ENCODE measurements at regions not wholly inside any gene's neighbourhood (a gene's known extent, or its start where the extent isn't known, plus 50 kb on each side); places are given as distances from the start of the nearest gene placed in this dataset.

DNA sequence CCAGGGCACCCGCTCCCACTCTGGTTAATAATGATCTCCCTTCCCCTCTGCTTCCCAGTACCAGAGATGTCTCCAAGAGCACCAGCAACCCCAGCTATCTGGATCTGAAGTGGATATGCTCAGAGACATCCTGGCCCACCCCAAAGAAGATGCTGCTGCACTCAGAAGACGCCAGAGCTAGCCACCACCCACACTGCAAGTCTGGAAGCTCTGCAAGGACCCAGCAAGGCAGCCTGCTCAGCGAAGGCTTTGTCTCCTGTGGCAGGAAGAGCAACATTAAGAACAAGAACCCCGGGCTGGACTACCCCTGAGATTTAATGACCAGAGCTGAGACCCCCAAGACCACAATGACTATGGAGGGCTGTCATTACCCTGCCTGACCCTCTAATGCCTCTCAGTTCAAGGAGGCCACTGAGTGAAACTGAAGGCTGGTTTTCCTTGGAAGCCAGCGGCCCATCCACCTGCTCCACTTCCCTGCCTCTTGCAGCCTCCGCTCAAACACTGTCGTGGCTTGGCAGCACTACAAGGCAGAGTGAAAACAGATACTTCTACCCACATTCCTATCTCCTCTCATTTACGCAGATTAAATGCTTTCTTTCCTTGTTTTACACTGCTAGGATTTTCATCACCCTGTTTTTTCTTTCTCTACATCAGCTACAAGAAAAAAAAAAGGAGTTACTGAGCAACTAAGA, 202.2 kb downstream of the SNX10 start:
- peaks cover 7% of the 10 kb centered on the region for H3K4me1 Mint-ChIP-seq (ENCODE audit: low read depth, unreplicated experiment)
- TF ChIP-seq, protein P1, sequence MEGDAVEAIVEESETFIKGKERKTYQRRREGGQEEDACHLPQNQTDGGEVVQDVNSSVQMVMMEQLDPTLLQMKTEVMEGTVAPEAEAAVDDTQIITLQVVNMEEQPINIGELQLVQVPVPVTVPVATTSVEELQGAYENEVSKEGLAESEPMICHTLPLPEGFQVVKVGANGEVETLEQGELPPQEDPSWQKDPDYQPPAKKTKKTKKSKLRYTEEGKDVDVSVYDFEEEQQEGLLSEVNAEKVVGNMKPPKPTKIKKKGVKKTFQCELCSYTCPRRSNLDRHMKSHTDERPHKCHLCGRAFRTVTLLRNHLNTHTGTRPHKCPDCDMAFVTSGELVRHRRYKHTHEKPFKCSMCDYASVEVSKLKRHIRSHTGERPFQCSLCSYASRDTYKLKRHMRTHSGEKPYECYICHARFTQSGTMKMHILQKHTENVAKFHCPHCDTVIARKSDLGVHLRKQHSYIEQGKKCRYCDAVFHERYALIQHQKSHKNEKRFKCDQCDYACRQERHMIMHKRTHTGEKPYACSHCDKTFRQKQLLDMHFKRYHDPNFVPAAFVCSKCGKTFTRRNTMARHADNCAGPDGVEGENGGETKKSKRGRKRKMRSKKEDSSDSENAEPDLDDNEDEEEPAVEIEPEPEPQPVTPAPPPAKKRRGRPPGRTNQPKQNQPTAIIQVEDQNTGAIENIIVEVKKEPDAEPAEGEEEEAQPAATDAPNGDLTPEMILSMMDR (IDR thresholded peaks at IDR 0.05; ENCODE audit: partially characterized antibody, unreplicated experiment) = no peak
- no peak overlapping the region for H3K4me3 Mint-ChIP-seq (ENCODE audit: unreplicated experiment)
- no peak for DNase-seq
- peaks cover 4% of the 10 kb centered on the region for H3K36me3 Mint-ChIP-seq (ENCODE audit: unreplicated experiment)
- no peaks in the 10 kb centered on the region for H3K9me3 Mint-ChIP-seq (ENCODE audit: unreplicated experiment)
- H3K27me3 Mint-ChIP-seq (ENCODE audit: unreplicated experiment) = peaks cover 3% of the 10 kb centered on the region
- H3K27ac Mint-ChIP-seq (ENCODE audit: unreplicated experiment) = no peak overlapping the region

DNA sequence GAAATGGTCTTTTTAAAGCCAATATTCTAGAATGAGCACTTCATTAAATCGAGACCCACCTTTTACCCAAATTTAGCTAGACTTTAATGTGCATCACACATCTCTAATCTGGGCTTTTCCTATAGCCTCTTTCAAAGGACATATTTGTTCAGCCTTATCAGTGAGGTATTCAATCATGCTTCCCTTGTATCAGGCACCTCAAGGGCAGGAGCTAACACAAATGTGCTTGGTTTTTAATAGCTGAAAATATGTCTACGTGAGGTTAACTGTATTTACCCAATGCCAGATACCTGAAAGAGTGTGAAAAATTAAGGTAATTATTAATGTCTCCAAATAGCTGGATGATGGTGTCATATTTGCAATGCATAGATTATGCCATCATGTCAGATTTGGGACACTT, 203.9 kb downstream of the SNX10 start:
- Mint-ChIP-seq H3K4me1 (ENCODE audit: low read depth, unreplicated experiment) (peaks cover 2% of the 10 kb centered on the region), H3K27ac (ENCODE audit: unreplicated experiment) (no peak overlapping the region), H3K27me3 (ENCODE audit: unreplicated experiment) (peaks cover 3% of the 10 kb centered on the region), H3K9me3 (ENCODE audit: unreplicated experiment) (no peaks in the 10 kb centered on the region), H3K36me3 (ENCODE audit: unreplicated experiment) (peaks cover 4% of the 10 kb centered on the region), H3K4me3 (ENCODE audit: unreplicated experiment) (no peak overlapping the region)
- TF ChIP-seq, protein P1 (IDR thresholded peaks at IDR 0.05; ENCODE audit: partially characterized antibody, unreplicated experiment) = no peak
- no peak for DNase-seq

DNA sequence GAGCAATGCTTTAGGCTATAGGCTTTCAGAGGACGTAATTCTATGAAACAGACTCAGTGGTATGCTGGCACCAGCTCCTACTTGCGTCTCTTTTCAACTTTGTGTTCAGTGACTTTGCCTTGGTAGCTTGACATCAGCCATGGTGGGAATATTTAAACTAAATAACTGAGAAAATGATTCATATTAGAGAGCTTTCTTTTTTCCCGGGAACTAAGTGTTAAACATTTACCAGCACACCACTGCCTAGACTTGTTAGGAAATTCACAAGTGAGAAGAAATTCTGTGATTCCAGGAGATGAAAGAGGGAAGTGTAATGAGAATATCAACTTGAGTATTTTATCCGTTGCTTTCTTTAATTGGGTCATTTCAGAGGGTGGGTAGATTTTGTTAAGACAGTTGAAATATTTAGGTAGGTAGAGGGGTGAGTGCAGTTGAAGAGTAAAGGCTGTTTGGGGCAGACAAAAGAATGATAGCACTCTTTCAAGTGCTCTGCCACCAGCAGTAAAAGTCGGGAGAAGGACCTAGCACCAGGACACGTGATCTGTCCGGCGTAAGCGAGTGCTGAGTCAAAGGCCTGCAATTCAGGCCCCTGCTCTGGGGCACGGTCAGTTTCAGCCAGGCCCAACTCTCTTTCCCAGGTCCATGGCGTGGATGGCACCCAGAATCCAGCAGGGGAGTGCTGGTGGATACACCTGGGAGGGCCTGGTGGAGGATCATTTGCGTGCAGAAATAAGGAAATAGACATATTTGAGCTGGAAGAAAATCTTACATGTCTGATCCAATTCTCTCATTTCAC, 206.3 kb downstream of the SNX10 start:
- H3K27ac Mint-ChIP-seq (ENCODE audit: unreplicated experiment) = no peak overlapping the region
- no peaks in the 10 kb centered on the region for H3K4me1 Mint-ChIP-seq (ENCODE audit: low read depth, unreplicated experiment)
- no peaks in the 10 kb centered on the region for H3K9me3 Mint-ChIP-seq (ENCODE audit: unreplicated experiment)
- H3K4me3 Mint-ChIP-seq (ENCODE audit: unreplicated experiment) = no peak overlapping the region
- DNase-seq = no peak
- TF ChIP-seq, protein P1 (IDR thresholded peaks at IDR 0.05; ENCODE audit: partially characterized antibody, unreplicated experiment) = no peak
- H3K36me3 Mint-ChIP-seq (ENCODE audit: unreplicated experiment) = peaks cover 4% of the 10 kb centered on the region
- H3K27me3 Mint-ChIP-seq (ENCODE audit: unreplicated experiment) = peaks cover 3% of the 10 kb centered on the region

DNA sequence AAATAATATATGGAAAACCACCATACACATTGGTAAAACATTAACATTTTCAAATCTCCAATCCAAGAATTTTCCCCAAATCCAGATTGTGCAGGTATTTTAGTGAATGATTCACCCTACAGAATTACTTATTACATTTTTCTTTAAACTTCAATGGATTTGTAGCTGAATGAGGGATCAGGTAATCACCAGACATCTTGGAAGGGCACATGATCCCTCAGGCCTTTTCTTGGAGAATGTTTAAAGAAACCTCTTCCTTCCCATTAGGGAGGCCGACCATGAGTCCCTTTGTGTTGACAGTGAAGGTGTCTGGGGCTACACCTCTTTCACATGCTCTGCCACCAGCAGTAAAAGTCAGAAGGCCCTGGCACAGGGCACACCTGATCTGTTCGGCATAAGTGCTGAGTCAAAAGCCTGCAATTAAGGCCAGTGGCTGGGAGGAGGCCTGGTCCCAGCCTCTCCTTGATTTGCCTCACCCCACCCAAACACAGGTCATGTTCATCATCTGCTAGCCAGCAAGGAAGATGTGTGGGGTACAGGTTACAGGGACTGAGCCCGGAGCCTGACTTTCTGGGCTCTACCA, 207.7 kb downstream of the SNX10 start:
- DNase-seq = no peak
- TF ChIP-seq, protein P1 (IDR thresholded peaks at IDR 0.05; ENCODE audit: partially characterized antibody, unreplicated experiment) = no peak
- Mint-ChIP-seq H3K4me1 (ENCODE audit: low read depth, unreplicated experiment) (no peaks in the 10 kb centered on the region), H3K27ac (ENCODE audit: unreplicated experiment) (no peak overlapping the region), H3K4me3 (ENCODE audit: unreplicated experiment) (no peak overlapping the region), H3K27me3 (ENCODE audit: unreplicated experiment) (peaks cover 2% of the 10 kb centered on the region), H3K9me3 (ENCODE audit: unreplicated experiment) (no peaks in the 10 kb centered on the region), H3K36me3 (ENCODE audit: unreplicated experiment) (no peaks in the 10 kb centered on the region)
